ENCODE measurements at regions not wholly inside any gene's neighbourhood (a gene's known extent, or its start where the extent isn't known, plus 50 kb on each side); places are given as distances from the start of the nearest gene placed in this dataset.
"Not testable (repeated sequence)": the region's sequence is repeated elsewhere in the genome, so short reads cannot be mapped to it uniquely, and the experiment has no call there.

GRCh38 chr1:145482214-145482860, 56.9 kb upstream of the NBPF20 start:
- TF ChIP-seq CTCF (IDR thresholded peaks at IDR 0.05); EZH2 (IDR thresholded peaks at IDR 0.05; ENCODE audit: borderline replicate concordance, insufficient read depth, low read depth, low read length, poor library complexity, severe bottlenecking): not testable (repeated sequence)

Measured in B cell (primary cell).